ENCODE measurements at regions not wholly inside any gene's neighbourhood (a gene's known extent, or its start where the extent isn't known, plus 50 kb on each side); places are given as distances from the start of the nearest gene placed in this dataset.

- TF ChIP-seq CTCF (conservative IDR thresholded peaks at IDR 0.05), result no peak
- TF ChIP-seq ZFX (IDR thresholded peaks at IDR 0.05), result no peak
Measured at GRCh38 chr7:101754424-101755159, 62.8 kb upstream of the CUX1 start.
